ENCODE measurements at regions not wholly inside any gene's neighbourhood (a gene's known extent, or its start where the extent isn't known, plus 50 kb on each side); places are given as distances from the start of the nearest gene placed in this dataset.

DNA sequence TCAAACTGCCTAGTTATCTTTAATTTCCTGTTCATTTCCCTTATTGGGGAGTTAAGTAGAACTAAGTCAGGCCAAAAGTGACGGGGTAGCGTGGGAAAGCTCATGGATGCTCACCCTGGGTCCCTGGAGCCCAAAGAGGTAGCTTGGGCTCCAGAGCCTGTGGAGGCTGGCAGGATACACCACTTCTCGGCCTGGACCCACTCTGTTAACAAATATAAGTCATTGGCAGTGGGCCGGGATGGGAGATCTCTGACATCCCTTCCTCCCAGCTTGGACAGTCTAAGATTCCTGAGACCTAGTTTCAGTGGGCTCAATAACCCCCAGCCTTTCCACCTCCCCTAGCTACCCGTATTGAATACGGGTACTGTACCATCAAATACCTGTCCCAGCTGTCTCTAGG, 106.1 kb downstream of the EFNB1 start (continued):
- TF ChIP-seq ZFP41 (tag by site-specific recombination; IDR thresholded peaks at IDR 0.05; ENCODE audit: borderline replicate concordance) = no peak

DNA sequence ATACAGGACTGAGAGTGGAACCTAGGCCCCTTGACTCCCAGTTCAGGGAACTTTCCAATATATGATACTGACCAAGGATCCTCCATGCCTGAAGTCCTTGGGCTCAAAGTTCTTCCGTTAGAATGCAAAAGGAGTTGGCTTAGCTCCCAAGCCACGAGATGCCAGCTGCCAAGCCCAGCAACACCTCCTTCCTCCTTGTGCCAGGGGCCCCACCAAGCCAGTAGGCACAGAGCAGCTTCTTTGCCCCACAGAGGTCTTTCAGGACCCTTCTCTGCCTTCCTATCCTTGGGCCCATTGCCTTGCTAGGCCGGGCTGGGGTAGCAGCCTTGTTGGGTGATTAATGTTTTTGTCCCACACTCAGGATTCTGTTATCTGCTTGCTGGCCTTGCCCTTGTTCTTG, 105.6 kb downstream of the EFNB1 start:
- no peak overlapping the region for H3K4me3 ChIP-seq (ENCODE audit: low read depth, low read length)
- no peak for TF ChIP-seq ZNF132 (tag by site-specific recombination; IDR thresholded peaks at IDR 0.05; ENCODE audit: borderline replicate concordance)
- TF ChIP-seq, protein P1, sequence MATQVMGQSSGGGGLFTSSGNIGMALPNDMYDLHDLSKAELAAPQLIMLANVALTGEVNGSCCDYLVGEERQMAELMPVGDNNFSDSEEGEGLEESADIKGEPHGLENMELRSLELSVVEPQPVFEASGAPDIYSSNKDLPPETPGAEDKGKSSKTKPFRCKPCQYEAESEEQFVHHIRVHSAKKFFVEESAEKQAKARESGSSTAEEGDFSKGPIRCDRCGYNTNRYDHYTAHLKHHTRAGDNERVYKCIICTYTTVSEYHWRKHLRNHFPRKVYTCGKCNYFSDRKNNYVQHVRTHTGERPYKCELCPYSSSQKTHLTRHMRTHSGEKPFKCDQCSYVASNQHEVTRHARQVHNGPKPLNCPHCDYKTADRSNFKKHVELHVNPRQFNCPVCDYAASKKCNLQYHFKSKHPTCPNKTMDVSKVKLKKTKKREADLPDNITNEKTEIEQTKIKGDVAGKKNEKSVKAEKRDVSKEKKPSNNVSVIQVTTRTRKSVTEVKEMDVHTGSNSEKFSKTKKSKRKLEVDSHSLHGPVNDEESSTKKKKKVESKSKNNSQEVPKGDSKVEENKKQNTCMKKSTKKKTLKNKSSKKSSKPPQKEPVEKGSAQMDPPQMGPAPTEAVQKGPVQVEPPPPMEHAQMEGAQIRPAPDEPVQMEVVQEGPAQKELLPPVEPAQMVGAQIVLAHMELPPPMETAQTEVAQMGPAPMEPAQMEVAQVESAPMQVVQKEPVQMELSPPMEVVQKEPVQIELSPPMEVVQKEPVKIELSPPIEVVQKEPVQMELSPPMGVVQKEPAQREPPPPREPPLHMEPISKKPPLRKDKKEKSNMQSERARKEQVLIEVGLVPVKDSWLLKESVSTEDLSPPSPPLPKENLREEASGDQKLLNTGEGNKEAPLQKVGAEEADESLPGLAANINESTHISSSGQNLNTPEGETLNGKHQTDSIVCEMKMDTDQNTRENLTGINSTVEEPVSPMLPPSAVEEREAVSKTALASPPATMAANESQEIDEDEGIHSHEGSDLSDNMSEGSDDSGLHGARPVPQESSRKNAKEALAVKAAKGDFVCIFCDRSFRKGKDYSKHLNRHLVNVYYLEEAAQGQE (tag by site-specific recombination; IDR thresholded peaks at IDR 0.05) = no peak
- TF ChIP-seq ZNF501 (tag by site-specific recombination; IDR thresholded peaks at IDR 0.05) = no peak
- TF ChIP-seq ZNF600 (tag by site-specific recombination; IDR thresholded peaks at IDR 0.05) = no peak
- TF ChIP-seq PRDM1 (tag by site-specific recombination; IDR thresholded peaks at IDR 0.05) = no peak
- no peak for TF ChIP-seq ZNF747 (tag by site-specific recombination; IDR thresholded peaks at IDR 0.05)
- TF ChIP-seq ZNF843 (tag by site-specific recombination; IDR thresholded peaks at IDR 0.05) = no peak
- no peak for TF ChIP-seq ZNF426 (tag by site-specific recombination; IDR thresholded peaks at IDR 0.05)
- TF ChIP-seq ZNF510 (tag by site-specific recombination; IDR thresholded peaks at IDR 0.05; ENCODE audit: insufficient replicate concordance) = no peak
- TF ChIP-seq, protein P2, sequence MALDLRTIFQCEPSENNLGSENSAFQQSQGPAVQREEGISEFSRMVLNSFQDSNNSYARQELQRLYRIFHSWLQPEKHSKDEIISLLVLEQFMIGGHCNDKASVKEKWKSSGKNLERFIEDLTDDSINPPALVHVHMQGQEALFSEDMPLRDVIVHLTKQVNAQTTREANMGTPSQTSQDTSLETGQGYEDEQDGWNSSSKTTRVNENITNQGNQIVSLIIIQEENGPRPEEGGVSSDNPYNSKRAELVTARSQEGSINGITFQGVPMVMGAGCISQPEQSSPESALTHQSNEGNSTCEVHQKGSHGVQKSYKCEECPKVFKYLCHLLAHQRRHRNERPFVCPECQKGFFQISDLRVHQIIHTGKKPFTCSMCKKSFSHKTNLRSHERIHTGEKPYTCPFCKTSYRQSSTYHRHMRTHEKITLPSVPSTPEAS (tag by site-specific recombination; IDR thresholded peaks at IDR 0.05) = no peak
- TF ChIP-seq SP2 (tag by site-specific recombination; IDR thresholded peaks at IDR 0.05) = no peak
- TF ChIP-seq ZNF521 (tag by site-specific recombination; IDR thresholded peaks at IDR 0.05) = no peak
- TF ChIP-seq, protein P3, sequence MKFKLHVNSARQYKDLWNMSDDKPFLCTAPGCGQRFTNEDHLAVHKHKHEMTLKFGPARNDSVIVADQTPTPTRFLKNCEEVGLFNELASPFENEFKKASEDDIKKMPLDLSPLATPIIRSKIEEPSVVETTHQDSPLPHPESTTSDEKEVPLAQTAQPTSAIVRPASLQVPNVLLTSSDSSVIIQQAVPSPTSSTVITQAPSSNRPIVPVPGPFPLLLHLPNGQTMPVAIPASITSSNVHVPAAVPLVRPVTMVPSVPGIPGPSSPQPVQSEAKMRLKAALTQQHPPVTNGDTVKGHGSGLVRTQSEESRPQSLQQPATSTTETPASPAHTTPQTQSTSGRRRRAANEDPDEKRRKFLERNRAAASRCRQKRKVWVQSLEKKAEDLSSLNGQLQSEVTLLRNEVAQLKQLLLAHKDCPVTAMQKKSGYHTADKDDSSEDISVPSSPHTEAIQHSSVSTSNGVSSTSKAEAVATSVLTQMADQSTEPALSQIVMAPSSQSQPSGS (tag by site-specific recombination; IDR thresholded peaks at IDR 0.05; ENCODE audit: low read depth) = no peak
- TF ChIP-seq, protein P4, sequence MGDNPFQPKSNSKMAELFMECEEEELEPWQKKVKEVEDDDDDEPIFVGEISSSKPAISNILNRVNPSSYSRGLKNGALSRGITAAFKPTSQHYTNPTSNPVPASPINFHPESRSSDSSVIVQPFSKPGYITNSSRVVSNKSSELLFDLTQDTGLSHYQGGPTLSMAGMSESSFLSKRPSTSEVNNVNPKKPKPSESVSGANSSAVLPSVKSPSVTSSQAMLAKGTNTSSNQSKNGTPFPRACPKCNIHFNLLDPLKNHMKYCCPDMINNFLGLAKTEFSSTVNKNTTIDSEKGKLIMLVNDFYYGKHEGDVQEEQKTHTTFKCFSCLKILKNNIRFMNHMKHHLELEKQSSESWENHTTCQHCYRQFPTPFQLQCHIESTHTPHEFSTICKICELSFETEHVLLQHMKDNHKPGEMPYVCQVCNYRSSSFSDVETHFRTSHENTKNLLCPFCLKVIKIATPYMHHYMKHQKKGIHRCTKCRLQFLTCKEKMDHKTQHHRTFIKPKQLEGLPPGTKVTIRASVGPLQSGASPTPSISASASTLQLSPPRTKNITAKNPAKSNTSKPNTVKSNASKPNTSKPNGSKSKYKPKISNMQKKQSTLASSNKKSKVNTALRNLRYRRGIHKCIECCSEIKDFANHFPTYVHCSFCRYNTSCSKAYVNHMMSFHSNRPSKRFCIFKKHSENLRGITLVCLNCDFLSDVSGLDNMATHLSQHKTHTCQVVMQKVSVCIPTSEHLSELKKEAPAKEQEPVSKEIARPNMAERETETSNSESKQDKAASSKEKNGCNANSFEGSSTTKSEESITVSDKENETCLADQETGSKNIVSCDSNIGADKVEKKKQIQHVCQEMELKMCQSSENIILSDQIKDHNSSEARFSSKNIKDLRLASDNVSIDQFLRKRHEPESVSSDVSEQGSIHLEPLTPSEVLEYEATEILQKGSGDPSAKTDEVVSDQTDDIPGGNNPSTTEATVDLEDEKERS (tag by site-specific recombination; IDR thresholded peaks at IDR 0.05) = no peak
- POLR2A ChIA-PET = no interaction called here
- H3K36me3 ChIP-seq (ENCODE audit: control insufficient read depth in 2 of 2, insufficient read depth in 1 of 2, low read length in 2 of 2) = no peaks in the 10 kb centered on the region
- H3K4me1 ChIP-seq (ENCODE audit: control insufficient read depth, insufficient read depth, low read length) = no peaks in the 10 kb centered on the region
- CTCF ChIA-PET = no interaction called here
- H3K27ac ChIP-seq (ENCODE audit: extremely low read depth, low read depth, low read length) = no peak overlapping the region
- no peaks in the 10 kb centered on the region for H3K9me3 ChIP-seq (ENCODE audit: control insufficient read depth, insufficient read depth, low read depth, low read length)

DNA sequence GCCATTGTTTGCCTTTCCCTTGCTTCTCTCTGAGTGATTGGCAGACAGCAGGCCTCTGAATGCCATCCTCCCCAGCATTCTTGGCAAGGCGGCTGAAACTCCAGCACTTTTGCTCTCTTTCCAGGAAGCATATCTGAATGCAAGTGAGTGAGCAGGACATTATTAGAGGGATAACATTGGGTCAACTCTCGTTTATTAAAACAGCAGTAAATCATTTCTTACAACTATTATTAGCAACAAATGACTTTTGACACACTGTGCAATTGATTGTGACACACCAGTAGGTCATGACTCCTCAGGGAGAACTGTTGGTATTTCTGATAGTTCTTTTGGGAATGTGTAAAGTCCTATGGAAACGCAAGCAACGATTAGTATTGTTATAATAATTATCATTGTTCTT, 103.8 kb downstream of the EFNB1 start:
- Histone ChIP-seq H3K27ac (ENCODE audit: extremely low read depth, low read depth, low read length) (no peak overlapping the region), H3K36me3 (ENCODE audit: control insufficient read depth in 2 of 2, insufficient read depth in 1 of 2, low read length in 2 of 2) (no peaks in the 10 kb centered on the region), H3K9me3 (ENCODE audit: control insufficient read depth, insufficient read depth, low read depth, low read length) (no peaks in the 10 kb centered on the region), H3K4me3 (ENCODE audit: low read depth, low read length) (no peak overlapping the region), H3K4me1 (ENCODE audit: control insufficient read depth, insufficient read depth, low read length) (no peaks in the 10 kb centered on the region)
- TF ChIP-seq ZNF211 (tag by site-specific recombination; IDR thresholded peaks at IDR 0.05; ENCODE audit: low read depth) = no peak
- no peak for TF ChIP-seq ZBTB20 (tag by site-specific recombination; IDR thresholded peaks at IDR 0.05)
- TF ChIP-seq, protein P5, sequence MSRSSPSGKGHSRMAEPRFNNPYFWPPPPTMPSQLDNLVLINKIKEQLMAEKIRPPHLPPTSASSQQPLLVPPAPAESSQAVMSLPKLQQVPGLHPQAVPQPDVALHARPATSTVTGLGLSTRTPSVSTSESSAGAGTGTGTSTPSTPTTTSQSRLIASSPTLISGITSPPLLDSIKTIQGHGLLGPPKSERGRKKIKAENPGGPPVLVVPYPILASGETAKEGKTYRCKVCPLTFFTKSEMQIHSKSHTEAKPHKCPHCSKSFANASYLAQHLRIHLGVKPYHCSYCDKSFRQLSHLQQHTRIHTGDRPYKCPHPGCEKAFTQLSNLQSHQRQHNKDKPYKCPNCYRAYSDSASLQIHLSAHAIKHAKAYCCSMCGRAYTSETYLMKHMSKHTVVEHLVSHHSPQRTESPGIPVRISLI (tag by site-specific recombination; IDR thresholded peaks at IDR 0.05) = no peak
- POLR2A ChIA-PET = no interaction called here
- CTCF ChIA-PET = no interaction called here

Measured in HEK293 (cell line).